ENCODE measurements at regions not wholly inside any gene's neighbourhood (a gene's known extent, or its start where the extent isn't known, plus 50 kb on each side); places are given as distances from the start of the nearest gene placed in this dataset.

DNA sequence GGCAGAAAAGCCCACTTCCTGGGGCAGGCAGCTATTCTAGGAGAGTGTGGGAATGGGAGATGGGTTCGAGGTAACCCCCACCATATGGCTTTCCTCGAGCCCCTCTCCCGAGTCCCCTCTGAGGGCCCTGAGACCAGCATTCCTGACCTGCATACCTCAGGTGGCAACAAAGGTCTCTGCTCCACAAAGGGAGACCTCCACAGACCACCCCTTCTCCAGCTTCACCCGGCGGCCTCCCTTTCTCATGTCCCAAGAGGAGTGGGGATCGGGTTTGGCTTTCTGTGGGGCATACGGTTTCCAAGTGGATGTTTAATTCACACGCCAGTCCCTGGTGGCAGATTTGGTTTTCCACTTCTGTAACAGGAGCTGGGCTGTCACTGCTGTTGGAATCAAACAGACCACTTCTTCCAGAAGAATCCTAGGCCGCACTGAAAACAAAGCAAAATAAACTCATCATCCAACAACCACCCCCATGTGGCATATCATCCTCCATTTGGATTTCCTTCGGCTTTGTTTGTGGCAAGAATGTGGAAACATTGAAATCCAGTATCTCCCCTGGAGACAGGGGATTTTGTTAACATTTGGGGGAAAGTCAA, 83.2 kb downstream of the DLL1 start:
- Histone ChIP-seq H3K36me3 (no peaks in the 10 kb centered on the region), H3K4me1 (no peaks in the 10 kb centered on the region), H3K4me3 (no peak overlapping the region), H3K9me3 (no peaks in the 10 kb centered on the region), H3K27me3 (peaks cover 0 to 13% (median 0%) of the 10 kb centered on the region in 3 donors), H3K27ac (no peak overlapping the region)
- no peak for DNase-seq
- 81 to 90% methylated on average over 10 of the region's 10 CpGs for WGBS, 2 donors
- TF ChIP-seq POLR2AphosphoS5 (IDR thresholded peaks at IDR 0.05) = no peak
- TF ChIP-seq EP300 (IDR thresholded peaks at IDR 0.05) = no peak
- TF ChIP-seq, protein P1, sequence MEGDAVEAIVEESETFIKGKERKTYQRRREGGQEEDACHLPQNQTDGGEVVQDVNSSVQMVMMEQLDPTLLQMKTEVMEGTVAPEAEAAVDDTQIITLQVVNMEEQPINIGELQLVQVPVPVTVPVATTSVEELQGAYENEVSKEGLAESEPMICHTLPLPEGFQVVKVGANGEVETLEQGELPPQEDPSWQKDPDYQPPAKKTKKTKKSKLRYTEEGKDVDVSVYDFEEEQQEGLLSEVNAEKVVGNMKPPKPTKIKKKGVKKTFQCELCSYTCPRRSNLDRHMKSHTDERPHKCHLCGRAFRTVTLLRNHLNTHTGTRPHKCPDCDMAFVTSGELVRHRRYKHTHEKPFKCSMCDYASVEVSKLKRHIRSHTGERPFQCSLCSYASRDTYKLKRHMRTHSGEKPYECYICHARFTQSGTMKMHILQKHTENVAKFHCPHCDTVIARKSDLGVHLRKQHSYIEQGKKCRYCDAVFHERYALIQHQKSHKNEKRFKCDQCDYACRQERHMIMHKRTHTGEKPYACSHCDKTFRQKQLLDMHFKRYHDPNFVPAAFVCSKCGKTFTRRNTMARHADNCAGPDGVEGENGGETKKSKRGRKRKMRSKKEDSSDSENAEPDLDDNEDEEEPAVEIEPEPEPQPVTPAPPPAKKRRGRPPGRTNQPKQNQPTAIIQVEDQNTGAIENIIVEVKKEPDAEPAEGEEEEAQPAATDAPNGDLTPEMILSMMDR (IDR thresholded peaks at IDR 0.05) = no peak
- no peak for TF ChIP-seq POLR2A (IDR thresholded peaks at IDR 0.05)
- intact Hi-C loops (cut with DNase I) = no loop called here

DNA sequence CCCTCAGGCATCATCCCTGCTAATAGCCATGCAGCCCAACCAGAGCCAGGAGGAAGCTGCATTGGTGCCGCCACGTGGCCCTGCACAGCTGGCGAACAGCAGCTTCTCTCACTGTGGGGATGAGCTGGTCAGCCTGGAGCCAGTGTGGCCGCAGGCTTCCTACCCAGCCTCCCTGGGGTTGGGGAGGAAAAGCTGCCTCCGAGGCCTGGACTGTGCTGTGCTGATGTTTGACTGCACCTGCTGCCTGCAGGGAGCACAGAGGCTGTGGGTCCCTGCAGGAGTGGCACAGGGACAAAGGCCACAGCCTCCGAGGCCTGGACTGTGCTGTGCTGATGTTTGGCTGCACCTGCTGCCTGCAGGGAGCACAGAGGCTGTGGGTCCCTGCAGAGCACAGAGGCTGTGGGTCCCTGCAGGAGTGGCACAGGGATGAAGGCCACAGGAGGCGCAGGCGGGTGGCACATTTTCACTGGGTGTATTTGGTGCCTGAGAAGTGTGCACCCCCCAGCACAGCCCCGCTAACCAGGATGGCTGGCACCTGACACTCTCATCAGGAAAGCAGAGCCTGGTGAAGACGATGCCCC, 83.9 kb downstream of the DLL1 start:
- TF ChIP-seq EP300 (IDR thresholded peaks at IDR 0.05) = no peak
- TF ChIP-seq POLR2AphosphoS5 (IDR thresholded peaks at IDR 0.05) = no peak
- TF ChIP-seq, protein P1 (IDR thresholded peaks at IDR 0.05) = no peak
- no peak for TF ChIP-seq POLR2A (IDR thresholded peaks at IDR 0.05)
- DNase-seq = peak; percentile 29
- H3K4me1 ChIP-seq = no peaks in the 10 kb centered on the region
- H3K9me3 ChIP-seq = no peaks in the 10 kb centered on the region
- H3K27ac ChIP-seq = no peak overlapping the region
- H3K4me3 ChIP-seq = no peak overlapping the region
- no peaks in the 10 kb centered on the region for H3K36me3 ChIP-seq
- peaks cover 0 to 13% (median 0%) of the 10 kb centered on the region in 3 donors for H3K27me3 ChIP-seq
- intact Hi-C loops (cut with DNase I) = no loop called here
- 76 to 88% methylated on average over 10 of the region's 10 CpGs for WGBS, 2 donors

DNA sequence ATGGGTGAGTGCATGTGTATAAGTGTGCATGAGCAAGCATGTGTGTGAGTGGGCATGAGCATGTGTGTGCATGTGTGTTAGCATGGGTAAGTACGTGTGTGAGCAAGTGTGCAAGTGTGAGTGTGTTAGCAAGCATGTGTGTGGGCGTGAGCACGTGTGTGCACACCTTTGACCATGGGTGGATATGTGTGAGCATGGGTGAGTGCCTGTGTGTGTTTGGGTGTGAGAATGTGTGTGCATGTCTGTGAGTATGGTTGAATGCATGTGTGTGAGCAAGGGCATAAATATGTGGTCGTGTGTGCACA, 84.6 kb downstream of the DLL1 start:
- Histone ChIP-seq H3K27ac (no peak overlapping the region), H3K9me3 (no peaks in the 10 kb centered on the region), H3K36me3 (no peaks in the 10 kb centered on the region), H3K4me1 (no peaks in the 10 kb centered on the region), H3K4me3 (no peak overlapping the region), H3K27me3 (peaks cover 0 to 13% (median 0%) of the 10 kb centered on the region in 3 donors)
- intact Hi-C loops (cut with DNase I) = no loop called here
- TF ChIP-seq EP300 (IDR thresholded peaks at IDR 0.05) = no peak
- TF ChIP-seq, protein P1 (IDR thresholded peaks at IDR 0.05) = no peak
- no peak for TF ChIP-seq POLR2AphosphoS5 (IDR thresholded peaks at IDR 0.05)
- TF ChIP-seq POLR2A (IDR thresholded peaks at IDR 0.05) = no peak
- 86 to 92% methylated on average over 4 of the region's 4 CpGs for WGBS, 2 donors
- DNase-seq = peak; percentile 7

DNA sequence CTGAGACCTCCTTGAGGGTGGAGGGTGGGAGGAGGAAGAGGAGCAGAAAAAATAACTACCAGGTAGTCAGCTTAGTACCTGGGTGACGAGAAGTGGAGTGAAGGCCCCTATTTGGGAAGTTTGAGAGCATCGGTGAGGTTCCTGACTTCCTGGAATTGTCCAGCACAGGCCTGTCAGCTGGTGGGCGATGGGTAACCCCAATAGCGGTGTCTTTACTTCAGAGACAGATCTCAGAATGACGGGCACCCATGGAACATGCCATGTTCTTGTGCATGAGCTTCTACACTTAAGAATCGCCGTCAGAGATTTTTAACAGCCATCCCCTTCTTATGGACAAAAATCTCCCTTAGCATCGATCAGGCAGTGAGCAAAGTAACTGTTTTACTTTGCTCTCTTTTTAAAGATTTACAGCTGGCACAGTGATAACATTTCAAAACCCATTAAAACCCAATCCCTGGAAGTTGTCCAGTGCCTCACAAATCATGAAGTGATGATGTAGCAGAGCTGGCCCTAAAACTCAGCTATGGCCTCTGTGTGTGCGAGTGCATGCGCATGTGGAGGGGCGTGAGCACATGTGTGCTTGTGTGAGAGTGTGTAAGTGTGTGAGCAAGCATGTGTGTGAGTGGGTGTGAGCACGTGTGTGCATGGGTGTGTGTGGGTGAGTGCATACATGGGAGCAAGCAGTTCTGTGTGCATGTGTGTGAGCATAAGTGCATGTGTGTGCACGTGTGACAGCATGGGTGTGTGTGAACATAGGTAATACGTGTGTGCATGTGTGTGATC, 85.2 kb downstream of the DLL1 start:
- H3K36me3 ChIP-seq = no peaks in the 10 kb centered on the region
- H3K27ac ChIP-seq = no peak overlapping the region
- TF ChIP-seq POLR2AphosphoS5 (IDR thresholded peaks at IDR 0.05) (no peak), POLR2A (IDR thresholded peaks at IDR 0.05) (no peak), EP300 (IDR thresholded peaks at IDR 0.05) (no peak)
- TF ChIP-seq, protein P1 (IDR thresholded peaks at IDR 0.05) = no peak
- no peaks in the 10 kb centered on the region for H3K4me1 ChIP-seq
- H3K9me3 ChIP-seq = no peaks in the 10 kb centered on the region
- 85 to 86% methylated on average over 14 of the region's 14 CpGs for WGBS, 2 donors
- H3K27me3 ChIP-seq = peaks cover 0 to 13% (median 0%) of the 10 kb centered on the region in 3 donors
- peak; percentile 25 for DNase-seq
- H3K4me3 ChIP-seq = no peak overlapping the region
- intact Hi-C loops (cut with DNase I) = no loop called here
